HepG2 (cell line): ENCODE measurements at regions not wholly inside any gene's neighbourhood (a gene's known extent, or its start where the extent isn't known, plus 50 kb on each side); places are given as distances from the start of the nearest gene placed in this dataset.

ENCODE experiments used
- ATAC-seq: fragments of 200-7000 bp; cut with Tn5 transposase; 3 replicates; pipeline ENCODE4 v1.9.1; 2020; ENCODE audit warnings: mild to moderate bottlenecking, moderate library complexity
- BruUV-seq: library from RNA; stranded (reverse); fragments of 400-500 nt; replicated peaks from 2 replicates; lab custom pipeline; 2021; lab: Mats Ljungman, UMichigan
- CTCF ChIA-PET: fragments of 300-600 bp; formaldehyde crosslinking; extraction: SDS; loops from one replicate; lab custom pipeline; 2021; ENCODE audit warnings: low total read pairs, inconsistent platforms, low intra/inter-chr PET ratio; lab: Yijun Ruan, JAX
- POLR2A ChIA-PET: fragments of 350-600 bp; sonication (Branson Sonifier 250); formaldehyde crosslinking; loops from one replicate; lab custom pipeline; 2020; ENCODE audit warnings: antibody characterized with exemption, inconsistent platforms; lab: Yijun Ruan, JAX
- DNase-seq: peaks from one replicate; pipeline ENCODE4 v3.0.0-alpha.2; 2015; ENCODE audit warnings: low spot score
- FAIRE-seq: peaks from 3 replicates; lab custom pipeline; 2011; peaks lifted over from hg19 to GRCh38; lab: Jason Lieb, UNC
- H2AFZ ChIP-seq: one replicate; pipeline ENCODE4 v1.6.1; 2011; ENCODE audit warnings: low read length, inconsistent platforms
- H3K27ac ChIP-seq: fragments of 300-600 bp; 3 replicates; pipeline ENCODE4 v1.8.0; 2011; ENCODE audit warnings: mixed run types, mild to moderate bottlenecking, mixed read lengths, low read length, inconsistent platforms; ENCODE audit not compliant: insufficient read depth; ENCODE audit errors: extremely low read length
- H3K27me3 ChIP-seq, 2 experiments: fragments of 200-600 bp in 1 of 2; 2 replicates in 1 of 2; 3 replicates in 1 of 2; pipeline versions ENCODE4 v1.6.0 to v1.8.0; 2011; ENCODE audit warnings: low read length in 2 of 2, mild to moderate bottlenecking in 2 of 2, moderate library complexity in 2 of 2, inconsistent platforms in 1 of 2; ENCODE audit not compliant: insufficient read depth in 2 of 2, control insufficient read depth in 1 of 2
- H3K36me3 ChIP-seq, 2 experiments: fragments of 200-600 bp in 1 of 2; replicated peaks in 1 of 2; 2 replicates in 1 of 2; 3 replicates in 1 of 2; pipeline versions ENCODE4 v1.5.1 to v1.8.0; 2011; ENCODE audit warnings: low read length in 2 of 2, inconsistent platforms in 1 of 2; ENCODE audit not compliant: insufficient read depth in 2 of 2, control insufficient read depth in 1 of 2
- H3K4me1 ChIP-seq: 2 replicates; pipeline ENCODE4 v1.5.1; 2012; ENCODE audit warnings: low read length, inconsistent platforms; ENCODE audit not compliant: insufficient read depth
- H3K4me2 ChIP-seq: 2 replicates; pipeline ENCODE4 v1.6.0; 2011; ENCODE audit warnings: low read depth, low read length, inconsistent platforms
- H3K4me3 ChIP-seq, 3 experiments: fragments of 200-600 bp in 1 of 3; sonication (generic), shearing (Covaris generic) in 1 of 3; replicated peaks in 1 of 3; 2 replicates each; pipeline ENCODE4 v1.5.1; 2011 to 2016; ENCODE audit warnings: low read length in 3 of 3, inconsistent platforms in 2 of 3, low read depth in 2 of 3, mild to moderate bottlenecking in 2 of 3, control low read depth in 1 of 3, mixed read lengths in 1 of 3; ENCODE audit not compliant: insufficient read depth in 1 of 3
- H3K79me2 ChIP-seq: one replicate; pipeline ENCODE4 v1.6.1; 2011; ENCODE audit warnings: low read length, inconsistent platforms; ENCODE audit not compliant: insufficient read depth
- H3K9ac ChIP-seq: 2 replicates; pipeline ENCODE4 v1.6.0; 2011; ENCODE audit warnings: mild to moderate bottlenecking, low read depth, low read length, inconsistent platforms; ENCODE audit not compliant: insufficient read depth
- H3K9me3 ChIP-seq: 2 replicates; pipeline ENCODE4 v1.5.1; 2012; ENCODE audit warnings: mild to moderate bottlenecking, low read length
- H4K20me1 ChIP-seq: 2 replicates; pipeline ENCODE4 v1.6.0; 2011; ENCODE audit warnings: inconsistent platforms, mild to moderate bottlenecking, low read length, moderate library complexity; ENCODE audit not compliant: insufficient read depth
- CBX5 ChIP-seq: sonication (generic); formaldehyde crosslinking; IDR thresholded peaks from 2 replicates; pipeline ENCODE4 v1.4.0; 2020; ENCODE audit warnings: missing genetic modification reagents, borderline replicate concordance
- CREB3 ChIP-seq: sonication (generic); formaldehyde crosslinking; IDR thresholded peaks from 2 replicates; pipeline ENCODE4 v1.5.0; 2020; ENCODE audit warnings: missing genetic modification reagents
- NBN ChIP-seq: fragments of 450-650 bp; conservative IDR thresholded peaks from 2 replicates; pipeline ENCODE4 v1.6.1; 2017
- SSRP1 ChIP-seq: IDR thresholded peaks from 2 replicates; pipeline ENCODE4 v1.6.1; 2016; ENCODE audit warnings: control low read depth
- U2AF2 ChIP-seq: fragments of 200-400 bp; formaldehyde crosslinking; IDR thresholded peaks from 2 replicates; pipeline ENCODE4 v1.6.1; 2017; ENCODE audit warnings: low read depth, mild to moderate bottlenecking, low read length
- ZNF251 ChIP-seq: sonication (generic); formaldehyde crosslinking; IDR thresholded peaks from 2 replicates; pipeline ENCODE4 v1.9.0; 2021; ENCODE audit warnings: mild to moderate bottlenecking, missing genetic modification reagents
- ZNF598 ChIP-seq: sonication (generic); formaldehyde crosslinking; IDR thresholded peaks from 2 replicates; pipeline ENCODE4 v1.5.1; 2020; ENCODE audit warnings: mild to moderate bottlenecking, missing genetic modification reagents, borderline replicate concordance
- ZNF841 ChIP-seq: sonication (generic); formaldehyde crosslinking; IDR thresholded peaks from 2 replicates; pipeline ENCODE4 v1.8.1; 2023; ENCODE audit warnings: missing genetic modification reagents, borderline replicate concordance
- WGBS: methylation state at CpG from one replicate; pipeline ENCODE4 v1.1.6; 2017; ENCODE audit warnings: low lambda C conversion rate; 5-methylcytosine and 5-hydroxymethylcytosine counted together
- in situ Hi-C: cut with HindIII; loops from 2 replicates; pipeline ENCODE4 v1.10.0; 2017; ENCODE audit warnings: low pct_unique_long_range_greater_than_20kb; ENCODE audit not compliant: extremely low pct_ligation_motif_present
- intact Hi-C: fragments of 100-400 bp; cut with micrococcal nuclease; formaldehyde crosslinking; loops from one replicate; pipeline ENCODE4 v1.10.0; 2022; ENCODE audit not compliant: unreplicated experiment
- TF ChIP-seq, protein P1 (sequence below): sonication (generic); formaldehyde crosslinking; IDR thresholded peaks from 2 replicates; pipeline ENCODE4 v1.5.0; 2020; ENCODE audit warnings: mild to moderate bottlenecking, missing genetic modification reagents
- TF ChIP-seq, protein P2 (sequence below): sonication (generic); formaldehyde crosslinking; IDR thresholded peaks from 2 replicates; pipeline ENCODE4 v1.4.0; 2020; ENCODE audit warnings: missing genetic modification reagents

- WGBS, result 0% methylated on average over 1 of the region's 1 CpG
- BruUV-seq, result no TSS peak
- ATAC-seq (no peak), FAIRE-seq (no peak), DNase-seq (no peak)
- Histone ChIP-seq H3K4me3 (no peak overlapping the region), H2AFZ (no peak overlapping the region), H3K4me2 (no peak overlapping the region), H3K79me2 (no peaks in the 10 kb centered on the region), H3K4me1 (no peaks in the 10 kb centered on the region), H3K9ac (no peak overlapping the region), H3K9me3 (peaks cover 29% of the 10 kb centered on the region), H3K27ac (no peak overlapping the region), H4K20me1 (no peaks in the 10 kb centered on the region), H3K36me3 (no peaks in the 10 kb centered on the region), H3K27me3 (no peaks in the 10 kb centered on the region)
- in situ Hi-C loops, result no loop called here
- intact Hi-C loops, result no loop called here
- ChIA-PET CTCF (no interaction called here), POLR2A (no interaction called here)
- TF ChIP-seq CREB3 (CRISPR knock-in tag) (no peak), ZNF251 (CRISPR knock-in tag) (no peak), CBX5 (no peak), ZNF841 (CRISPR knock-in tag) (no peak), U2AF2 (no peak), NBN (no peak), ZNF598 (no peak), SSRP1 (no peak)
- TF ChIP-seq, protein P1, sequence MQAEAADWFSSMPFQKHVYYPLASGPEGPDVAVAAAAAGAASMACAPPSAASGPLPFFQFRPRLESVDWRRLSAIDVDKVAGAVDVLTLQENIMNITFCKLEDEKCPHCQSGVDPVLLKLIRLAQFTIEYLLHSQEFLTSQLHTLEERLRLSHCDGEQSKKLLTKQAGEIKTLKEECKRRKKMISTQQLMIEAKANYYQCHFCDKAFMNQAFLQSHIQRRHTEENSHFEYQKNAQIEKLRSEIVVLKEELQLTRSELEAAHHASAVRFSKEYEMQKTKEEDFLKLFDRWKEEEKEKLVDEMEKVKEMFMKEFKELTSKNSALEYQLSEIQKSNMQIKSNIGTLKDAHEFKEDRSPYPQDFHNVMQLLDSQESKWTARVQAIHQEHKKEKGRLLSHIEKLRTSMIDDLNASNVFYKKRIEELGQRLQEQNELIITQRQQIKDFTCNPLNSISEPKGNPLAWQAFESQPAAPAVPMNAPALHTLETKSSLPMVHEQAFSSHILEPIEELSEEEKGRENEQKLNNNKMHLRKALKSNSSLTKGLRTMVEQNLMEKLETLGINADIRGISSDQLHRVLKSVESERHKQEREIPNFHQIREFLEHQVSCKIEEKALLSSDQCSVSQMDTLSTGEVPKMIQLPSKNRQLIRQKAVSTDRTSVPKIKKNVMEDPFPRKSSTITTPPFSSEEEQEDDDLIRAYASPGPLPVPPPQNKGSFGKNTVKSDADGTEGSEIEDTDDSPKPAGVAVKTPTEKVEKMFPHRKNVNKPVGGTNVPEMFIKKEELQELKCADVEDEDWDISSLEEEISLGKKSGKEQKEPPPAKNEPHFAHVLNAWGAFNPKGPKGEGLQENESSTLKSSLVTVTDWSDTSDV, result no peak
- TF ChIP-seq, protein P2, sequence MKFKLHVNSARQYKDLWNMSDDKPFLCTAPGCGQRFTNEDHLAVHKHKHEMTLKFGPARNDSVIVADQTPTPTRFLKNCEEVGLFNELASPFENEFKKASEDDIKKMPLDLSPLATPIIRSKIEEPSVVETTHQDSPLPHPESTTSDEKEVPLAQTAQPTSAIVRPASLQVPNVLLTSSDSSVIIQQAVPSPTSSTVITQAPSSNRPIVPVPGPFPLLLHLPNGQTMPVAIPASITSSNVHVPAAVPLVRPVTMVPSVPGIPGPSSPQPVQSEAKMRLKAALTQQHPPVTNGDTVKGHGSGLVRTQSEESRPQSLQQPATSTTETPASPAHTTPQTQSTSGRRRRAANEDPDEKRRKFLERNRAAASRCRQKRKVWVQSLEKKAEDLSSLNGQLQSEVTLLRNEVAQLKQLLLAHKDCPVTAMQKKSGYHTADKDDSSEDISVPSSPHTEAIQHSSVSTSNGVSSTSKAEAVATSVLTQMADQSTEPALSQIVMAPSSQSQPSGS (CRISPR knock-in tag), result no peak
These were observed 524.0 kb downstream of the LRRIQ3 start for GRCh38 chr1:73673971-73674370.
